Heart left ventricle (tissue), 13 donors: ENCODE measurements at regions not wholly inside any gene's neighbourhood (a gene's known extent, or its start where the extent isn't known, plus 50 kb on each side); places are given as distances from the start of the nearest gene placed in this dataset.
"Not testable (repeated sequence)": the region's sequence is repeated elsewhere in the genome, so short reads cannot be mapped to it uniquely, and the experiment has no call there.

ENCODE experiments used
- CTCF ChIP-seq, 12 donors: fragments of 200-600 bp; sonication (generic) in 4 of 12; IDR thresholded peaks; one replicate each; pipeline versions ENCODE4 v1.5.0 to v1.8.0; 2018 to 2022; ENCODE audit warnings: antibody characterized with exemption in 12 of 12, mild to moderate bottlenecking in 5 of 12
- POLR2A ChIP-seq, 2 donors: fragments of 450-650 bp; IDR thresholded peaks; one replicate each; pipeline ENCODE4 v1.6.1; 2017; ENCODE audit warnings: antibody characterized with exemption in 2 of 2, mild to moderate bottlenecking in 2 of 2, moderate library complexity in 2 of 2
- donor health status: ischemic (EF 13 %, LVEDD 7.1; RV severe dilation, severe dysfunction).
- donor health status: DM: no; HTN: yes; CAD: no.
- donor health status: DM: no; HTN: no; CAD: no.
- donor health status: ischemic (EF 25% LVEDD 6.9; RV normal size, moderate dysfunction).
- donor health status: ischemic (EF 25% LVEDD 5.7; RV mildly dilated, moderate dysfunction).
- donor health status: ischemic (EF 35%, LVEDD 5.7; RV mildly dilated, moderate dysfunction).
- donor health status: nonischemic (EF 11% LVEDD 7.7; RV severe dilation, severe dysfunction).
- donor health status: DM: yes; HTN: yes; CAD: no.
- donor health status: PGD.
- donor health status: ischemic (EF 29% LVEDD 5.4; RV normal size, mild dysfunction).
- donor health status: nonischemic (EF 23%, LVEDD 6.1; RV moderate dilation, normal function).

GRCh38 chr7:4496911-4497310 is 185.2 kb upstream of the FOXK1 start:
- not testable (repeated sequence) for TF ChIP-seq CTCF, POLR2A (IDR thresholded peaks at IDR 0.05)
